HCT116 (cell line): ENCODE measurements at regions not wholly inside any gene's neighbourhood (a gene's known extent, or its start where the extent isn't known, plus 50 kb on each side); places are given as distances from the start of the nearest gene placed in this dataset.

ENCODE experiments used
- ATAC-seq: fragments of 200-7000 bp; cut with Tn5 transposase; 2 replicates; pipeline ENCODE4 v1.9.1; 2020; ENCODE audit warnings: mild to moderate bottlenecking, moderate library complexity
- BruUV-seq: library from RNA; stranded (reverse); fragments of 400-500 nt; replicated peaks from 2 replicates; lab custom pipeline; 2021; lab: Mats Ljungman, UMichigan
- CTCF ChIA-PET: fragments of 300-600 bp; sonication (Branson Sonifier 250); formaldehyde crosslinking; loops from one replicate; lab custom pipeline; 2021; ENCODE audit warnings: antibody characterized with exemption; lab: Charles Lee
- POLR2A ChIA-PET: fragments of 300-600, 350-600 bp; sonication (Branson Sonifier 250); formaldehyde crosslinking; loops from one replicate; lab custom pipeline; 2021; ENCODE audit warnings: antibody characterized with exemption; lab: Charles Lee
- RAD21 ChIA-PET, 2 experiments: fragments of 300-600 bp; sonication (Branson Sonifier 250); formaldehyde crosslinking; loops; one replicate each; lab custom pipeline; 2023; ENCODE audit warnings: low total read pairs in 2 of 2; ENCODE audit not compliant: uncharacterized antibody in 2 of 2, unreplicated experiment in 2 of 2, low non-redundant PET in 1 of 2; lab: Charles Lee
- DNase-seq: peaks from one replicate; pipeline ENCODE4 v3.0.0-alpha.2; 2010; ENCODE audit warnings: low read depth, low spot score
- H2AFZ ChIP-seq: fragments of 200-600 bp; shearing (Covaris generic), sonication (generic); 2 replicates; pipeline ENCODE4 v1.6.1; 2017; ENCODE audit warnings: low read depth, mixed run types, mixed read lengths, antibody characterized with exemption, low read length; ENCODE audit not compliant: poor library complexity, severe bottlenecking
- H3K27ac ChIP-seq: 2 replicates; pipeline ENCODE4 v1.5.1; 2012; ENCODE audit warnings: low read depth, low read length
- H3K27me3 ChIP-seq: fragments of 200-600 bp; sonication (generic); 2 replicates; pipeline ENCODE4 v1.6.1; 2016; ENCODE audit warnings: mixed run types, low read length, mixed read lengths; ENCODE audit not compliant: insufficient read depth
- H3K36me3 ChIP-seq, 2 experiments: fragments of 200-500 bp in 1 of 2; fragments of 200-600 bp in 1 of 2; sonication (Bioruptor generic) in 1 of 2; sonication (generic) in 1 of 2; 2 replicates each; pipeline versions ENCODE4 v1.5.1 to v1.6.1; 2014 to 2016; ENCODE audit warnings: low read length in 2 of 2, inconsistent platforms in 1 of 2, mixed read lengths in 1 of 2, mixed run types in 1 of 2; ENCODE audit not compliant: insufficient read depth in 2 of 2, control insufficient read depth in 1 of 2
- H3K4me1 ChIP-seq, 2 experiments: fragments of 200-600 bp in 1 of 2; sonication (generic) in 1 of 2; 2 replicates each; pipeline versions ENCODE4 v1.5.1 to v1.6.1; 2012 to 2017; ENCODE audit warnings: low read length in 2 of 2, inconsistent platforms in 1 of 2, mild to moderate bottlenecking in 1 of 2, mixed read lengths in 1 of 2, mixed run types in 1 of 2, moderate library complexity in 1 of 2; ENCODE audit not compliant: insufficient read depth in 2 of 2, control insufficient read depth in 1 of 2
- H3K4me2 ChIP-seq: fragments of 200-600 bp; sonication (generic); 2 replicates; pipeline ENCODE4 v1.6.1; 2017; ENCODE audit warnings: mixed run types, low read length, mixed read lengths
- H3K4me3 ChIP-seq, 2 experiments: fragments of 200-600 bp in 1 of 2; sonication (generic) in 1 of 2; replicated peaks in 1 of 2; 2 replicates each; pipeline ENCODE4 v1.5.1; 2011 to 2016; ENCODE audit warnings: low read length in 2 of 2, control low read depth in 1 of 2, low read depth in 1 of 2, mild to moderate bottlenecking in 1 of 2, mixed read lengths in 1 of 2, mixed run types in 1 of 2
- H3K79me2 ChIP-seq: fragments of 200-600 bp; sonication (generic); 2 replicates; pipeline ENCODE4 v1.6.1; 2017; ENCODE audit warnings: mild to moderate bottlenecking, mixed run types, low read length, moderate library complexity, mixed read lengths; ENCODE audit not compliant: insufficient read depth
- H3K9ac ChIP-seq: fragments of 200-600 bp; sonication (generic); 2 replicates; pipeline ENCODE4 v1.6.1; 2016; ENCODE audit warnings: low read length, mixed read lengths
- H3K9me2 ChIP-seq: fragments of 200-600 bp; sonication (generic), shearing (Covaris generic); 2 replicates; pipeline ENCODE4 v1.6.1; 2017; ENCODE audit warnings: mixed run types, mild to moderate bottlenecking, moderate library complexity; ENCODE audit not compliant: insufficient read depth
- H3K9me3 ChIP-seq, 2 experiments: fragments of 200-500 bp in 1 of 2; fragments of 200-600 bp in 1 of 2; sonication (Bioruptor generic) in 1 of 2; sonication (generic) in 1 of 2; 2 replicates each; pipeline ENCODE4 v1.6.1; 2014 to 2017; ENCODE audit warnings: low read length in 2 of 2, mixed read lengths in 2 of 2, inconsistent platforms in 1 of 2, low read depth in 1 of 2, mild to moderate bottlenecking in 1 of 2, mixed run types in 1 of 2, moderate library complexity in 1 of 2; ENCODE audit not compliant: control insufficient read depth in 1 of 2, insufficient read depth in 1 of 2
- H4K20me1 ChIP-seq: fragments of 200-600 bp; sonication (generic), shearing (Covaris generic); 2 replicates; pipeline ENCODE4 v1.6.1; 2017; ENCODE audit warnings: mixed run types, mild to moderate bottlenecking, moderate library complexity; ENCODE audit not compliant: insufficient read depth
- CEBPB ChIP-seq: IDR thresholded peaks from 2 replicates; pipeline ENCODE4 v1.6.1; 2012; ENCODE audit warnings: low read depth
- CTCF ChIP-seq, 3 experiments: fragments of 200-600 bp in 1 of 3; sonication (generic) in 1 of 3; IDR thresholded peaks in 2 of 3; conservative IDR thresholded peaks in 1 of 3; 2 replicates each; pipeline ENCODE4 v1.5.1; 2012 to 2017; ENCODE audit warnings: low read depth in 2 of 3, low read length in 2 of 3, antibody characterized with exemption in 1 of 3, borderline replicate concordance in 1 of 3, control low read depth in 1 of 3, mild to moderate bottlenecking in 1 of 3, mixed read lengths in 1 of 3, mixed run types in 1 of 3, moderate library complexity in 1 of 3; ENCODE audit not compliant: insufficient read depth in 1 of 3
- EGR1 ChIP-seq: IDR thresholded peaks from 2 replicates; pipeline ENCODE4 v1.6.1; 2012; ENCODE audit warnings: low read depth
- ELF1 ChIP-seq: IDR thresholded peaks from 2 replicates; pipeline ENCODE4 v1.6.1; 2012; ENCODE audit warnings: low read depth, borderline replicate concordance
- EZH2 ChIP-seq: fragments of 200-600 bp; sonication (generic); IDR thresholded peaks from 2 replicates; pipeline ENCODE4 v1.6.1; 2017; ENCODE audit warnings: antibody characterized with exemption, mixed run types
- JUND ChIP-seq: IDR thresholded peaks from 2 replicates; pipeline ENCODE4 v1.6.1; 2012
- POLR2AphosphoS5 ChIP-seq: IDR thresholded peaks from 2 replicates; pipeline ENCODE4 v1.6.1; 2011; ENCODE audit warnings: mild to moderate bottlenecking, low read depth, low read length, moderate library complexity
- REST ChIP-seq: IDR thresholded peaks from 2 replicates; pipeline ENCODE4 v1.6.1; 2012; ENCODE audit warnings: low read depth
- SIN3A ChIP-seq: IDR thresholded peaks from 2 replicates; pipeline ENCODE4 v1.6.1; 2012; ENCODE audit warnings: low read depth
- SP1 ChIP-seq: IDR thresholded peaks from 2 replicates; pipeline ENCODE4 v1.6.1; 2012; ENCODE audit warnings: low read depth
- ZNF274 ChIP-seq: fragments of 200-500 bp; sonication (Bioruptor generic); IDR thresholded peaks from 2 replicates; pipeline ENCODE4 v1.6.1; 2014; ENCODE audit warnings: mild to moderate bottlenecking, low read depth, low read length, inconsistent platforms
- intact Hi-C: fragments of 100-400 bp; cut with micrococcal nuclease; formaldehyde crosslinking; loops from 2 replicates; pipeline ENCODE4 v1.10.0; 2022

- no peak for TF ChIP-seq CTCF (IDR thresholded peaks at IDR 0.05 in 2 of 3, conservative IDR thresholded peaks at IDR 0.05 in 1 of 3; ENCODE audit: borderline replicate concordance in 1 of 3, insufficient read depth in 1 of 3, low read depth in 2 of 3, low read length in 2 of 3)
- TF ChIP-seq REST = no peak
- TF ChIP-seq POLR2AphosphoS5 = no peak
- no peak for TF ChIP-seq CEBPB
- no peak for TF ChIP-seq SIN3A
- TF ChIP-seq JUND = no peak
- no peak for TF ChIP-seq ELF1
- no peak for TF ChIP-seq EZH2
- no peak for TF ChIP-seq ZNF274
Measured at GRCh38 chr7:19239951-19240350, 94.7 kb upstream of the FERD3L start (continued).

GRCh38 chr7:19235680-19236079, 90.5 kb upstream of the FERD3L start:
- no peak for DNase-seq
- TF ChIP-seq POLR2AphosphoS5 = no peak
- no peak for TF ChIP-seq REST
- TF ChIP-seq EGR1 = no peak
- no peak for TF ChIP-seq SP1
- TF ChIP-seq CTCF (IDR thresholded peaks at IDR 0.05 in 2 of 3, conservative IDR thresholded peaks at IDR 0.05 in 1 of 3; ENCODE audit: borderline replicate concordance in 1 of 3, insufficient read depth in 1 of 3, low read depth in 2 of 3, low read length in 2 of 3) = no peak

More at GRCh38 chr7:19235680-19236079, 90.5 kb upstream of the FERD3L start:
- POLR2A ChIA-PET = no interaction called here
- H3K4me2 ChIP-seq = no peak overlapping the region
- RAD21 ChIA-PET = no interaction called here
- intact Hi-C loops = no loop called here
- H3K79me2 ChIP-seq = no peaks in the 10 kb centered on the region
- no peak overlapping the region for H3K4me3 ChIP-seq
- no peaks in the 10 kb centered on the region for H3K9me3 ChIP-seq
- H4K20me1 ChIP-seq = no peaks in the 10 kb centered on the region
- H3K27me3 ChIP-seq = no peaks in the 10 kb centered on the region
- no peaks in the 10 kb centered on the region for H3K4me1 ChIP-seq
- no peaks in the 10 kb centered on the region for H3K36me3 ChIP-seq
- H2AFZ ChIP-seq = no peak overlapping the region
- CTCF ChIA-PET = no interaction called here
- no TSS peak for BruUV-seq
- H3K27ac ChIP-seq = no peak overlapping the region
- ATAC-seq = no peak
- H3K9me2 ChIP-seq = no peaks in the 10 kb centered on the region
- H3K9ac ChIP-seq = no peak overlapping the region
